SK-N-SH (cell line): ENCODE measurements at regions not wholly inside any gene's neighbourhood (a gene's known extent, or its start where the extent isn't known, plus 50 kb on each side); places are given as distances from the start of the nearest gene placed in this dataset.

ENCODE experiments used
- CTCF ChIP-seq: fragments of 200-600 bp; sonication (generic); IDR thresholded peaks from 2 replicates; pipeline ENCODE4 v1.6.1; 2017; ENCODE audit warnings: antibody characterized with exemption, mild to moderate bottlenecking, moderate library complexity
- EZH2phosphoT487 ChIP-seq: fragments of 200-600 bp; sonication (generic); IDR thresholded peaks from 2 replicates; pipeline ENCODE4 v1.6.1; 2017; ENCODE audit warnings: low read depth, mixed run types, mild to moderate bottlenecking, antibody characterized with exemption, moderate library complexity, borderline replicate concordance
- GABPA ChIP-seq: IDR thresholded peaks from 2 replicates; pipeline ENCODE4 v1.4.0; 2012; ENCODE audit warnings: low read depth, mild to moderate bottlenecking
- MXI1 ChIP-seq: IDR thresholded peaks from 2 replicates; pipeline ENCODE4 v1.6.1; 2012; ENCODE audit warnings: mild to moderate bottlenecking, low read depth, low read length, improper control_type of control experiment
- POLR2AphosphoS5 ChIP-seq: IDR thresholded peaks from 2 replicates; pipeline ENCODE4 v1.6.1; 2012; ENCODE audit warnings: low read depth, low read length
- RAD21 ChIP-seq: IDR thresholded peaks from 2 replicates; pipeline ENCODE4 v1.6.1; 2012; ENCODE audit warnings: mild to moderate bottlenecking, low read length
- RCOR1 ChIP-seq: fragments of 150-350 bp; IDR thresholded peaks from 2 replicates; pipeline ENCODE4 v1.6.1; 2017; ENCODE audit warnings: antibody characterized with exemption, low read length
- RFX5 ChIP-seq: IDR thresholded peaks from 2 replicates; pipeline ENCODE4 v1.6.1; 2012; ENCODE audit warnings: mild to moderate bottlenecking, improper control_type of control experiment, low read length
- SIN3A ChIP-seq: IDR thresholded peaks from 2 replicates; pipeline ENCODE4 v1.6.1; 2012; ENCODE audit warnings: low read depth, mild to moderate bottlenecking, low read length, moderate library complexity, borderline replicate concordance
- SMC3 ChIP-seq: IDR thresholded peaks from 2 replicates; pipeline ENCODE4 v1.6.1; 2012; ENCODE audit warnings: low read depth, low read length, improper control_type of control experiment
- TF ChIP-seq, protein P1 (sequence below): IDR thresholded peaks from 2 replicates; pipeline ENCODE4 v1.4.0; 2012; ENCODE audit warnings: low read depth, borderline replicate concordance

DNA sequence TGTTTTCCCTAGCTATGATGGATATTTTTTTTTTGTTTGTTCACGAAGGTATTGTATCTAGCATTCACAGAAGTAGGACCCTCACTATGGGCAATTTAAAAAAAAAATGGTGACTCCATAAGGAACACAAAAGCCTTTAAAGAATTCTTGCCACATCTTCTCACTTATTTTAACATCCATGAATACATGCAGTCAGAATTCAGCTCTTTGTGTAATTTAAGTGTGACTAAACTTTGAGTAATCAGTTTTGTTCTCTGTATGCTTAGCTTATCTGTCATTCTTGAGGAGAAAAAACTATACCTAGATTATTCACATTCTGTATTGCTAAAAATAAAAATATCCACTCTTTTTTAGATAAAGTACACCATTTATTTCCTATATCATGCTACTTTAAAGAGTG, 313.2 kb upstream of the KCND2 start:
- TF ChIP-seq CTCF, result no peak
- no peak for TF ChIP-seq MXI1
- TF ChIP-seq SIN3A, result no peak
- no peak for TF ChIP-seq EZH2phosphoT487
- no peak for TF ChIP-seq SMC3
- TF ChIP-seq RFX5, result no peak
- TF ChIP-seq GABPA, result no peak
- no peak for TF ChIP-seq RCOR1
- TF ChIP-seq RAD21, result no peak
- TF ChIP-seq, protein P1, sequence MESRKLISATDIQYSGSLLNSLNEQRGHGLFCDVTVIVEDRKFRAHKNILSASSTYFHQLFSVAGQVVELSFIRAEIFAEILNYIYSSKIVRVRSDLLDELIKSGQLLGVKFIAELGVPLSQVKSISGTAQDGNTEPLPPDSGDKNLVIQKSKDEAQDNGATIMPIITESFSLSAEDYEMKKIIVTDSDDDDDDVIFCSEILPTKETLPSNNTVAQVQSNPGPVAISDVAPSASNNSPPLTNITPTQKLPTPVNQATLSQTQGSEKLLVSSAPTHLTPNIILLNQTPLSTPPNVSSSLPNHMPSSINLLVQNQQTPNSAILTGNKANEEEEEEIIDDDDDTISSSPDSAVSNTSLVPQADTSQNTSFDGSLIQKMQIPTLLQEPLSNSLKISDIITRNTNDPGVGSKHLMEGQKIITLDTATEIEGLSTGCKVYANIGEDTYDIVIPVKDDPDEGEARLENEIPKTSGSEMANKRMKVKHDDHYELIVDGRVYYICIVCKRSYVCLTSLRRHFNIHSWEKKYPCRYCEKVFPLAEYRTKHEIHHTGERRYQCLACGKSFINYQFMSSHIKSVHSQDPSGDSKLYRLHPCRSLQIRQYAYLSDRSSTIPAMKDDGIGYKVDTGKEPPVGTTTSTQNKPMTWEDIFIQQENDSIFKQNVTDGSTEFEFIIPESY, result no peak
- TF ChIP-seq POLR2AphosphoS5, result no peak
